GM12873 (cell line): ENCODE measurements at regions not wholly inside any gene's neighbourhood (a gene's known extent, or its start where the extent isn't known, plus 50 kb on each side); places are given as distances from the start of the nearest gene placed in this dataset.

Experiments
- TF ChIP-seq, protein P1 (sequence below): IDR thresholded peaks from 2 replicates; pipeline ENCODE4 v1.5.1; 2012; ENCODE audit warnings: low read depth, mild to moderate bottlenecking, moderate library complexity, low read length, control low read depth; ENCODE audit not compliant: insufficient read depth; ENCODE audit errors: missing control alignments

DNA sequence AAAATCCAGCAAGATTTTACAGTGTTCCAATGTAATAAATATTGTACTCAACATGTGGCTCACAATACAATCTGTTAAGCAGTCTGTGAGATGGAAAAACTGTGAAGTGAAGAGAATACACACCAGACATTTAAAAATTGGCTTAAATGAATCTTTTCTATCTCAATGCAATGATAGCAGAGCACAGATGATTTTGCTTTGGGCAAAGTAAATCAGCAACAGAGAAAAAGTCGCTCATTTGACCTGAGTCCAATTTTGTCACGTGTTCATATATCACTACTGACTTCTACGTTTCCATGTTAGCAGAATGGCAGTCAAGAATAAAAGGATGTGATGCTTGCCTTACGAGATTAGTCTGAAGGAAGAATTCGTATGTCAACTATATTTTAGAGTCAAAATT lies 506.7 kb downstream of the POM121L12 start:
- TF ChIP-seq, protein P1, sequence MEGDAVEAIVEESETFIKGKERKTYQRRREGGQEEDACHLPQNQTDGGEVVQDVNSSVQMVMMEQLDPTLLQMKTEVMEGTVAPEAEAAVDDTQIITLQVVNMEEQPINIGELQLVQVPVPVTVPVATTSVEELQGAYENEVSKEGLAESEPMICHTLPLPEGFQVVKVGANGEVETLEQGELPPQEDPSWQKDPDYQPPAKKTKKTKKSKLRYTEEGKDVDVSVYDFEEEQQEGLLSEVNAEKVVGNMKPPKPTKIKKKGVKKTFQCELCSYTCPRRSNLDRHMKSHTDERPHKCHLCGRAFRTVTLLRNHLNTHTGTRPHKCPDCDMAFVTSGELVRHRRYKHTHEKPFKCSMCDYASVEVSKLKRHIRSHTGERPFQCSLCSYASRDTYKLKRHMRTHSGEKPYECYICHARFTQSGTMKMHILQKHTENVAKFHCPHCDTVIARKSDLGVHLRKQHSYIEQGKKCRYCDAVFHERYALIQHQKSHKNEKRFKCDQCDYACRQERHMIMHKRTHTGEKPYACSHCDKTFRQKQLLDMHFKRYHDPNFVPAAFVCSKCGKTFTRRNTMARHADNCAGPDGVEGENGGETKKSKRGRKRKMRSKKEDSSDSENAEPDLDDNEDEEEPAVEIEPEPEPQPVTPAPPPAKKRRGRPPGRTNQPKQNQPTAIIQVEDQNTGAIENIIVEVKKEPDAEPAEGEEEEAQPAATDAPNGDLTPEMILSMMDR, result no peak
